Panc1 (cell line): ENCODE measurements at regions not wholly inside any gene's neighbourhood (a gene's known extent, or its start where the extent isn't known, plus 50 kb on each side); places are given as distances from the start of the nearest gene placed in this dataset.

Experiments used
- ATAC-seq: fragments of 200-7000 bp; cut with Tn5 transposase; 2 replicates; pipeline ENCODE4 v1.9.1; 2020; ENCODE audit warnings: mild to moderate bottlenecking, moderate library complexity
- BruUV-seq: library from RNA; stranded (reverse); fragments of 400-500 nt; replicated peaks from 2 replicates; lab custom pipeline; 2021; lab: Mats Ljungman, UMichigan
- CTCF ChIA-PET: fragments of 300-600 bp; sonication (Branson Sonifier 250); formaldehyde crosslinking; loops from one replicate; lab custom pipeline; 2022; ENCODE audit warnings: antibody characterized with exemption; lab: Charles Lee
- POLR2A ChIA-PET: fragments of 300-600 bp; sonication (Branson Sonifier 250); formaldehyde crosslinking; loops from one replicate; lab custom pipeline; 2022; ENCODE audit warnings: antibody characterized with exemption; lab: Charles Lee
- DNase-seq: peaks from one replicate; pipeline ENCODE4 v3.0.0-alpha.2; 2010; ENCODE audit warnings: low read depth, low spot score
- H3K27ac ChIP-seq: 2 replicates; pipeline ENCODE4 v1.5.1; 2011; ENCODE audit warnings: mild to moderate bottlenecking, low read length, inconsistent platforms
- H3K27me3 ChIP-seq: fragments of 200-500 bp; sonication (Bioruptor generic); 2 replicates; pipeline ENCODE4 v1.6.0; 2014; ENCODE audit warnings: low read length, inconsistent platforms; ENCODE audit not compliant: control insufficient read depth, insufficient read depth
- H3K36me3 ChIP-seq: fragments of 200-500 bp; sonication (Bioruptor generic); 2 replicates; pipeline ENCODE4 v1.5.1; 2014; ENCODE audit warnings: inconsistent platforms, mild to moderate bottlenecking, low read length, moderate library complexity; ENCODE audit not compliant: control insufficient read depth, insufficient read depth
- H3K4me1 ChIP-seq: 2 replicates; pipeline ENCODE4 v1.5.1; 2011; ENCODE audit warnings: inconsistent platforms, mild to moderate bottlenecking, low read length, moderate library complexity; ENCODE audit not compliant: control insufficient read depth, insufficient read depth
- H3K4me3 ChIP-seq, 2 experiments: 2 replicates each; pipeline ENCODE4 v1.5.1; 2011 to 2012; ENCODE audit warnings: low read depth in 2 of 2, low read length in 2 of 2, mild to moderate bottlenecking in 2 of 2, inconsistent platforms in 1 of 2, moderate library complexity in 1 of 2
- H3K9me3 ChIP-seq: fragments of 200-500 bp; sonication (Bioruptor generic); 2 replicates; pipeline ENCODE4 v1.5.1; 2014; ENCODE audit warnings: low read depth, mild to moderate bottlenecking, inconsistent platforms, low read length, moderate library complexity; ENCODE audit not compliant: control insufficient read depth, insufficient read depth
- POLR2AphosphoS5 ChIP-seq: IDR thresholded peaks from 2 replicates; pipeline ENCODE4 v1.6.1; 2012; ENCODE audit warnings: mild to moderate bottlenecking, low read depth, low read length, moderate library complexity
- SIN3A ChIP-seq: IDR thresholded peaks from 2 replicates; pipeline ENCODE4 v1.6.1; 2012; ENCODE audit warnings: low read depth, mild to moderate bottlenecking, low read length, moderate library complexity, borderline replicate concordance; ENCODE audit not compliant: insufficient read depth
- TCF7L2 ChIP-seq: IDR thresholded peaks from 2 replicates; pipeline ENCODE4 v1.6.1; 2011; ENCODE audit warnings: mild to moderate bottlenecking, low read depth, low read length, inconsistent platforms
- in situ Hi-C: cut with HindIII; loops from 2 replicates; pipeline ENCODE4 v1.10.0; 2016; ENCODE audit warnings: low sequenced_read_pairs, low pct_unique_long_range_greater_than_20kb
- intact Hi-C: fragments of 100-400 bp; cut with micrococcal nuclease; formaldehyde crosslinking; loops from one replicate; pipeline ENCODE4 v1.10.0; 2022; ENCODE audit not compliant: unreplicated experiment
- TF ChIP-seq, protein P1 (sequence below): fragments of 450-650 bp; IDR thresholded peaks from 2 replicates; pipeline ENCODE4 v1.5.1; 2017; ENCODE audit warnings: mild to moderate bottlenecking
- TF ChIP-seq, protein P2 (sequence below), 2 experiments: IDR thresholded peaks; 2 replicates each; pipeline ENCODE4 v1.6.1; 2011 to 2012; ENCODE audit warnings: low read depth in 2 of 2, control low read depth in 1 of 2, low read length in 1 of 2, mild to moderate bottlenecking in 1 of 2, moderate library complexity in 1 of 2; ENCODE audit not compliant: insufficient read depth in 1 of 2

DNA sequence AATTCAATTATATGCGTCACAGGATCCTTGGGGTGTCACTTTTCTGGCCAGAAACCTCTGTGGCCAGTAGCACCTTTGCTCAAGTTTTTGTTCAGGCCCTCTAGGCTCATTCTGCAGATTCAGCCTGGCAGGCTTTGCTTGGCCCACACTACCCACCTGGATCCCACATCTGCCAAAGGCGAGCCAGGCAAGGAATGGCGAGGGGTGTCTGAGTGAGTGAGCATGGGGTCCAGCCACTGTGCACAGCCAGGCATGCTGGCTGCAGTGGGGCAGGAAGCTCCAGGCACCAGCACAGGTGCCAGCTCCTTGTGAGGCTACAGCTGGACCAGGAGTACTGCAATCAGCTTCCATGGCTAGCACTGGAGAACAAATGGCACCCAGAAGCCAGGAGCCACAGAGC lies 914.9 kb downstream of the FSTL5 start:
- no peak overlapping the region for H3K27ac ChIP-seq
- ATAC-seq, result no peak
- H3K4me3 ChIP-seq, result no peak overlapping the region
- in situ Hi-C loops (no loop called here), intact Hi-C loops (no loop called here)
- ChIA-PET POLR2A (no interaction called here), CTCF (no interaction called here)
- TF ChIP-seq, protein P1, sequence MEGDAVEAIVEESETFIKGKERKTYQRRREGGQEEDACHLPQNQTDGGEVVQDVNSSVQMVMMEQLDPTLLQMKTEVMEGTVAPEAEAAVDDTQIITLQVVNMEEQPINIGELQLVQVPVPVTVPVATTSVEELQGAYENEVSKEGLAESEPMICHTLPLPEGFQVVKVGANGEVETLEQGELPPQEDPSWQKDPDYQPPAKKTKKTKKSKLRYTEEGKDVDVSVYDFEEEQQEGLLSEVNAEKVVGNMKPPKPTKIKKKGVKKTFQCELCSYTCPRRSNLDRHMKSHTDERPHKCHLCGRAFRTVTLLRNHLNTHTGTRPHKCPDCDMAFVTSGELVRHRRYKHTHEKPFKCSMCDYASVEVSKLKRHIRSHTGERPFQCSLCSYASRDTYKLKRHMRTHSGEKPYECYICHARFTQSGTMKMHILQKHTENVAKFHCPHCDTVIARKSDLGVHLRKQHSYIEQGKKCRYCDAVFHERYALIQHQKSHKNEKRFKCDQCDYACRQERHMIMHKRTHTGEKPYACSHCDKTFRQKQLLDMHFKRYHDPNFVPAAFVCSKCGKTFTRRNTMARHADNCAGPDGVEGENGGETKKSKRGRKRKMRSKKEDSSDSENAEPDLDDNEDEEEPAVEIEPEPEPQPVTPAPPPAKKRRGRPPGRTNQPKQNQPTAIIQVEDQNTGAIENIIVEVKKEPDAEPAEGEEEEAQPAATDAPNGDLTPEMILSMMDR, result no peak
- TF ChIP-seq TCF7L2 (no peak), POLR2AphosphoS5 (no peak)
- TF ChIP-seq, protein P2, sequence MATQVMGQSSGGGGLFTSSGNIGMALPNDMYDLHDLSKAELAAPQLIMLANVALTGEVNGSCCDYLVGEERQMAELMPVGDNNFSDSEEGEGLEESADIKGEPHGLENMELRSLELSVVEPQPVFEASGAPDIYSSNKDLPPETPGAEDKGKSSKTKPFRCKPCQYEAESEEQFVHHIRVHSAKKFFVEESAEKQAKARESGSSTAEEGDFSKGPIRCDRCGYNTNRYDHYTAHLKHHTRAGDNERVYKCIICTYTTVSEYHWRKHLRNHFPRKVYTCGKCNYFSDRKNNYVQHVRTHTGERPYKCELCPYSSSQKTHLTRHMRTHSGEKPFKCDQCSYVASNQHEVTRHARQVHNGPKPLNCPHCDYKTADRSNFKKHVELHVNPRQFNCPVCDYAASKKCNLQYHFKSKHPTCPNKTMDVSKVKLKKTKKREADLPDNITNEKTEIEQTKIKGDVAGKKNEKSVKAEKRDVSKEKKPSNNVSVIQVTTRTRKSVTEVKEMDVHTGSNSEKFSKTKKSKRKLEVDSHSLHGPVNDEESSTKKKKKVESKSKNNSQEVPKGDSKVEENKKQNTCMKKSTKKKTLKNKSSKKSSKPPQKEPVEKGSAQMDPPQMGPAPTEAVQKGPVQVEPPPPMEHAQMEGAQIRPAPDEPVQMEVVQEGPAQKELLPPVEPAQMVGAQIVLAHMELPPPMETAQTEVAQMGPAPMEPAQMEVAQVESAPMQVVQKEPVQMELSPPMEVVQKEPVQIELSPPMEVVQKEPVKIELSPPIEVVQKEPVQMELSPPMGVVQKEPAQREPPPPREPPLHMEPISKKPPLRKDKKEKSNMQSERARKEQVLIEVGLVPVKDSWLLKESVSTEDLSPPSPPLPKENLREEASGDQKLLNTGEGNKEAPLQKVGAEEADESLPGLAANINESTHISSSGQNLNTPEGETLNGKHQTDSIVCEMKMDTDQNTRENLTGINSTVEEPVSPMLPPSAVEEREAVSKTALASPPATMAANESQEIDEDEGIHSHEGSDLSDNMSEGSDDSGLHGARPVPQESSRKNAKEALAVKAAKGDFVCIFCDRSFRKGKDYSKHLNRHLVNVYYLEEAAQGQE (IDR thresholded peaks at IDR 0.05; ENCODE audit: insufficient read depth in 1 of 2, low read depth in 2 of 2, low read length in 1 of 2), result no peak
- H3K9me3 ChIP-seq, result no peaks in the 10 kb centered on the region
- DNase-seq, result no peak
- BruUV-seq, result no TSS peak
- H3K36me3 ChIP-seq, result no peaks in the 10 kb centered on the region
- no peaks in the 10 kb centered on the region for H3K27me3 ChIP-seq
- H3K4me1 ChIP-seq, result no peaks in the 10 kb centered on the region

DNA sequence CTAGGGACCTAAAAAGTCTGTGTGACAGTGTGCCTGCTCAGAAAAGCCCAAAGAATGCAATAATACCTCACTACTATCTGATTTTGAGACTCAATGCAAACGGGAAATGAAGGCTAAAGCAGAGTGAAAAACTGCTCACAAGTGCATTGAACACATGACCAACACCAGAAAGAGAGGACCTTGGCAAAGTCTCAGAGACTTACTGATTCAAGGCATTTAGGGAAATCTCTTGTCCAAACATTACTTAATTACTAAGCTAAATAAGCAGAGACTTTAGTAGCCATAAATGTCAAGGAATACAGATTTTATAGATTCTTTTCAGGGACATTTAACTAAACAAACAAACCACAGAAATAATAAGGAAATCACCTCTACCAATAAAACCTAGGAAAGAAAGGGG lies 916.0 kb downstream of the FSTL5 start:
- ATAC-seq (no peak), DNase-seq (no peak)
- Histone ChIP-seq H3K27me3 (no peaks in the 10 kb centered on the region), H3K36me3 (no peaks in the 10 kb centered on the region), H3K4me1 (no peaks in the 10 kb centered on the region), H3K27ac (no peak overlapping the region), H3K4me3 (no peak overlapping the region), H3K9me3 (no peaks in the 10 kb centered on the region)
- no peak for TF ChIP-seq POLR2AphosphoS5
- no peak for TF ChIP-seq TCF7L2
- TF ChIP-seq SIN3A, result no peak
- intact Hi-C loops, result no loop called here
- CTCF ChIA-PET, result no interaction called here
- POLR2A ChIA-PET, result no interaction called here
- in situ Hi-C loops, result no loop called here
- BruUV-seq, result no TSS peak

DNA sequence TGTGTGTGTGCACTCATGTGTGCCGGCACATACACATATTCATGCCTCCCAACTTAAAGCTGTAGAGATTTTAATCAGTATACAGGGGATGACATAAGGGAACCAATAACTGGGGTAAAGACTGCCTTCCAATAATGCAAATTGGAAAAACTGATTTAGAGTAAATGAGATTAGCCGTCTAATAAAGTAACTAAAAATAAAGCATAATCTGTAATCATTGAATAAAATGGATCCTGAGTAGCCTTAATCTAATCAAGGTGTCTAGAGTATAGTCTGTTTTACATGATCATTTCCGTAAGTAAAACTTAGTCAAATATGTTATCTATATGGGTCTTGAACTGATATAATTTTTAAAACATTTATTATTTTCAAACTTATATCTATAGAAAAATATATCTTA lies 925.8 kb downstream of the FSTL5 start:
- no peaks in the 10 kb centered on the region for H3K36me3 ChIP-seq
- in situ Hi-C loops (no loop called here), intact Hi-C loops (no loop called here)
- H3K4me1 ChIP-seq, result no peaks in the 10 kb centered on the region
- no peak overlapping the region for H3K4me3 ChIP-seq
- BruUV-seq, result no TSS peak
- CTCF ChIA-PET, result no interaction called here
- no peak for TF ChIP-seq SIN3A
- no peak for TF ChIP-seq POLR2AphosphoS5
- TF ChIP-seq, protein P2 (IDR thresholded peaks at IDR 0.05; ENCODE audit: insufficient read depth in 1 of 2, low read depth in 2 of 2, low read length in 1 of 2), result no peak
- TF ChIP-seq TCF7L2, result no peak
- TF ChIP-seq, protein P1, result no peak
- H3K27me3 ChIP-seq, result no peaks in the 10 kb centered on the region
- POLR2A ChIA-PET, result no interaction called here
- DNase-seq (no peak), ATAC-seq (no peak)
- no peak overlapping the region for H3K27ac ChIP-seq
- H3K9me3 ChIP-seq, result no peaks in the 10 kb centered on the region
